Glutamatergic neuron (in vitro differentiated cells): ENCODE measurements at regions not wholly inside any gene's neighbourhood (a gene's known extent, or its start where the extent isn't known, plus 50 kb on each side); places are given as distances from the start of the nearest gene placed in this dataset.

Source experiments
- DNase-seq: peaks from one replicate; pipeline ENCODE4 v3.0.0; 2022
- H3K27ac Mint-ChIP-seq: one replicate; pipeline ENCODE4 v1.8.0; 2020; ENCODE audit warnings: mild to moderate bottlenecking, mixed read lengths, inconsistent platforms; ENCODE audit not compliant: unreplicated experiment
- H3K27me3 Mint-ChIP-seq: one replicate; pipeline ENCODE4 v1.8.0; 2020; ENCODE audit warnings: mild to moderate bottlenecking, moderate library complexity, mixed read lengths, inconsistent platforms; ENCODE audit not compliant: unreplicated experiment
- H3K36me3 Mint-ChIP-seq: one replicate; pipeline ENCODE4 v1.8.0; 2020; ENCODE audit warnings: mild to moderate bottlenecking, mixed read lengths, inconsistent platforms; ENCODE audit not compliant: unreplicated experiment
- H3K4me1 Mint-ChIP-seq: one replicate; pipeline ENCODE4 v1.8.0; 2020; ENCODE audit warnings: mild to moderate bottlenecking, low read depth, mixed read lengths, inconsistent platforms; ENCODE audit not compliant: unreplicated experiment
- H3K4me3 Mint-ChIP-seq: one replicate; pipeline ENCODE4 v1.8.0; 2020; ENCODE audit warnings: mild to moderate bottlenecking, mixed read lengths, inconsistent platforms; ENCODE audit not compliant: unreplicated experiment
- H3K9me3 Mint-ChIP-seq: one replicate; pipeline ENCODE4 v1.8.0; 2020; ENCODE audit warnings: mild to moderate bottlenecking, moderate library complexity, mixed read lengths, inconsistent platforms; ENCODE audit not compliant: unreplicated experiment
- TF ChIP-seq, protein P1 (sequence below): fragments of 200-600 bp; sonication (generic); IDR thresholded peaks from one replicate; pipeline ENCODE4 v1.5.0; 2021; ENCODE audit not compliant: partially characterized antibody, unreplicated experiment

DNA sequence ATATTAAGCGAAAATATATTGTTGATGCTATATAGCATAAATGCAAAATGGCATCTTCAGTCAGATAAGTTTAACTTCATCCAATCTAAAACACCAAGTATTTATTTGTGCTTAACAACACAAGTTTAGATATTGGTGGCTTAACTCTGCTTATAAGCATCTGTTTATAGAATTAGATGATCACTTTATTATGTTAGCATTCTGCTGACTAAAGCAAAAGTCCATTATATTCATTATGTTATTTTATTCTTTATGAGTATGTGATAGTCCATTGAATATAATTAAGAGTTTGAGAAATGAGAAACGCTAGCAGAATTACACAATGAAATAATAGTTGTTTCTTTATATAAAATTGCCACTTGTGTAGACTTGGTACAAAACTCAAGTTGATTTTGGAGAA is 401.2 kb upstream of the CDH7 start:
- no peak overlapping the region for H3K27ac Mint-ChIP-seq
- H3K27me3 Mint-ChIP-seq, result no peaks in the 10 kb centered on the region
- no peaks in the 10 kb centered on the region for H3K36me3 Mint-ChIP-seq
- no peak for DNase-seq
- H3K4me3 Mint-ChIP-seq, result no peak overlapping the region
- TF ChIP-seq, protein P1, sequence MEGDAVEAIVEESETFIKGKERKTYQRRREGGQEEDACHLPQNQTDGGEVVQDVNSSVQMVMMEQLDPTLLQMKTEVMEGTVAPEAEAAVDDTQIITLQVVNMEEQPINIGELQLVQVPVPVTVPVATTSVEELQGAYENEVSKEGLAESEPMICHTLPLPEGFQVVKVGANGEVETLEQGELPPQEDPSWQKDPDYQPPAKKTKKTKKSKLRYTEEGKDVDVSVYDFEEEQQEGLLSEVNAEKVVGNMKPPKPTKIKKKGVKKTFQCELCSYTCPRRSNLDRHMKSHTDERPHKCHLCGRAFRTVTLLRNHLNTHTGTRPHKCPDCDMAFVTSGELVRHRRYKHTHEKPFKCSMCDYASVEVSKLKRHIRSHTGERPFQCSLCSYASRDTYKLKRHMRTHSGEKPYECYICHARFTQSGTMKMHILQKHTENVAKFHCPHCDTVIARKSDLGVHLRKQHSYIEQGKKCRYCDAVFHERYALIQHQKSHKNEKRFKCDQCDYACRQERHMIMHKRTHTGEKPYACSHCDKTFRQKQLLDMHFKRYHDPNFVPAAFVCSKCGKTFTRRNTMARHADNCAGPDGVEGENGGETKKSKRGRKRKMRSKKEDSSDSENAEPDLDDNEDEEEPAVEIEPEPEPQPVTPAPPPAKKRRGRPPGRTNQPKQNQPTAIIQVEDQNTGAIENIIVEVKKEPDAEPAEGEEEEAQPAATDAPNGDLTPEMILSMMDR, result no peak
- no peaks in the 10 kb centered on the region for H3K9me3 Mint-ChIP-seq
- no peaks in the 10 kb centered on the region for H3K4me1 Mint-ChIP-seq

DNA sequence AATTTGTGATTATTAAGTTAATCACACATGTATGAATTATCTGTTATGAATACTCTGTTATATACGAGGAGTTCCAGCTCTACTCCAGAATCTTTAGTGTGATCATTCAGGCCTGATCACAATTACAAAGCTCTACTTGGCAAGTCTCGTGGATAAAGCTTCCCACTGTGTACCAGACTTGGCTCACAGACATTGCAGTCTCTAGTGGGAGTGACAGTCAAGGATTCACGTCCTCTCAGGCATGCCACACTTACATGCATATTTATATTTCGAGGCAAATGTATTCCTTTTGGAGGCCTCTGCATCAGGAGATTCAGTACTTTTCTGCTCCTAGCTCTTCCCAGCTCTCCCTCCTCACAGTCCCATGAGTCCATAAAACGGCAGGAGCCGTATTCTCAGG is 403.4 kb upstream of the CDH7 start:
- Mint-ChIP-seq H3K27me3 (no peaks in the 10 kb centered on the region), H3K27ac (no peak overlapping the region), H3K4me1 (no peaks in the 10 kb centered on the region), H3K36me3 (no peaks in the 10 kb centered on the region), H3K9me3 (no peaks in the 10 kb centered on the region), H3K4me3 (no peak overlapping the region)
- no peak for DNase-seq
- TF ChIP-seq, protein P1, result no peak

DNA sequence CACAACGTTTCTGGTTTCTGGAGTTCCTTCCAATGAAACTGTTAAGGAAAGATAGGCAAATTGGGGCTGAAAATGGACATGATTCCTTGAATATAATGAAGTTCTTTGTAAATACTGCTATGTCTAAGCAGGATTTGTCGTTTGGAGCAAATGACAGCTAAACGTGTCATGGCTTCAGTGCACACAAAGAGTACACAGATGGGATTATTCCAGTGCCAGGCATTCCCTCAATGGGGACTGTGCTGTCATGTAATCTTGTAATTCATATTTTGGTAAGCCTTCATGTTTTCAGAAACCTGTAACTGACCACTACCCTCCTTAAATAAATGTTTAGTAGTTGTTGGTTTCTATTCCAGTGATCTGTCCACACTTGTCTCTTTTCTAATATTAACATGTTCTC is 404.7 kb upstream of the CDH7 start:
- Mint-ChIP-seq H3K27ac (no peak overlapping the region), H3K27me3 (no peaks in the 10 kb centered on the region), H3K4me3 (no peak overlapping the region), H3K4me1 (peaks cover 2% of the 10 kb centered on the region), H3K36me3 (no peaks in the 10 kb centered on the region), H3K9me3 (no peaks in the 10 kb centered on the region)
- no peak for DNase-seq
- TF ChIP-seq, protein P1, result no peak

DNA sequence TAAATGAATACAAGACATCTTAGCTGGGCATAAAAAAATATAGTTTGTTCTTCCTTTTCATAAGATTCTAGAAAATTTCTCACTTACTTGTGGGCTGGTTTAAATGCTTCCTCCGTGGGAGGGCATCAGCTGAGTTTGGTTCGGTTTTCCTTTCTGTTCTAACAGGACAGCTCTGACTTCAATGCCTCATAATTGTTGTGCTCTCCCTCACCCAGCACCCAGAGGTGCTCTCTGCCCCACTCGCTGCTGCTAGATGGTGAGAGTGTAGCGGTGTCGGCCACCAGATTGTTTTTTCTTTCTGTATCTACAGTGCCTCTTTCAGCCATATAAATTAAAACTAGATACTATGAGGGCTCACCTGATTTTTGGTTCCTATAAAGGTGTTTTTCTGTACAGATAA is 407.2 kb upstream of the CDH7 start:
- TF ChIP-seq, protein P1, result no peak
- H3K4me1 Mint-ChIP-seq, result peaks cover 2% of the 10 kb centered on the region
- no peak overlapping the region for H3K4me3 Mint-ChIP-seq
- no peak for DNase-seq
- no peaks in the 10 kb centered on the region for H3K36me3 Mint-ChIP-seq
- no peaks in the 10 kb centered on the region for H3K27me3 Mint-ChIP-seq
- no peak overlapping the region for H3K27ac Mint-ChIP-seq
- H3K9me3 Mint-ChIP-seq, result no peaks in the 10 kb centered on the region

DNA sequence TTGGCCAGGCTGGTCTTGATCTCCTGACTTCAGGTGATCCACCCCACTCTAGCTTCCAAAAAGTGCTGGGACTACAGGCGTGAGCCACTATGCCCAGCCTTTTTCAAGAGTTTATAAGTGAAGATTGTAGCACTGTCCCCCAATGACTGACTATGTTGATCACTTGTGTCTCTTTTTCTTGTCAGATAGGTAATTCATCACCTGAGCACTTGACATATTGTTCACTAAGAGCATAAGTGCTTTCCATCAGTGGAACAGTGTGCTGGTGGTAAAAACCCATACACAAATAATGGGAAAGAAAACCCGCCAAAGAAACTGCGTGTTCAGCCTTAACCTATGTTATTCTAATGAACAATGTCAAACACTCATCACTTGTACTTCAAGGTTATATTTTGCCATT is 414.4 kb upstream of the CDH7 start:
- no peaks in the 10 kb centered on the region for H3K9me3 Mint-ChIP-seq
- DNase-seq, result no peak
- no peaks in the 10 kb centered on the region for H3K27me3 Mint-ChIP-seq
- H3K27ac Mint-ChIP-seq, result no peak overlapping the region
- no peak overlapping the region for H3K4me3 Mint-ChIP-seq
- TF ChIP-seq, protein P1, result no peak
- no peaks in the 10 kb centered on the region for H3K36me3 Mint-ChIP-seq
- no peaks in the 10 kb centered on the region for H3K4me1 Mint-ChIP-seq
